DOHH2 (cell line): ENCODE measurements at regions not wholly inside any gene's neighbourhood (a gene's known extent, or its start where the extent isn't known, plus 50 kb on each side); places are given as distances from the start of the nearest gene placed in this dataset.

Experiments used
- CTCF ChIP-seq: fragments of 200-600 bp; sonication (generic); IDR thresholded peaks from one replicate; pipeline ENCODE4 v1.5.1; 2014; ENCODE audit warnings: antibody characterized with exemption, mild to moderate bottlenecking, low read depth, low read length; ENCODE audit not compliant: poor library complexity, severe bottlenecking
- EZH2phosphoT487 ChIP-seq: fragments of 200-600 bp; sonication (generic); IDR thresholded peaks from 2 replicates; pipeline ENCODE4 v1.6.1; 2017; ENCODE audit warnings: borderline replicate concordance, mild to moderate bottlenecking, antibody characterized with exemption, low read length, moderate library complexity, mixed read lengths

GRCh38 chr2:108073415-108074072 lies 87.2 kb downstream of the SLC5A7 start:
- TF ChIP-seq CTCF (no peak), EZH2phosphoT487 (no peak)
